ENCODE measurements at regions not wholly inside any gene's neighbourhood (a gene's known extent, or its start where the extent isn't known, plus 50 kb on each side); places are given as distances from the start of the nearest gene placed in this dataset.

GRCh38 chr13:104996022-104996421, 1539.4 kb downstream of the EFNB2 start:
- DNase-seq: no peak
- H3K4me3 ChIP-seq: no peak overlapping the region
- TF ChIP-seq, protein P1, sequence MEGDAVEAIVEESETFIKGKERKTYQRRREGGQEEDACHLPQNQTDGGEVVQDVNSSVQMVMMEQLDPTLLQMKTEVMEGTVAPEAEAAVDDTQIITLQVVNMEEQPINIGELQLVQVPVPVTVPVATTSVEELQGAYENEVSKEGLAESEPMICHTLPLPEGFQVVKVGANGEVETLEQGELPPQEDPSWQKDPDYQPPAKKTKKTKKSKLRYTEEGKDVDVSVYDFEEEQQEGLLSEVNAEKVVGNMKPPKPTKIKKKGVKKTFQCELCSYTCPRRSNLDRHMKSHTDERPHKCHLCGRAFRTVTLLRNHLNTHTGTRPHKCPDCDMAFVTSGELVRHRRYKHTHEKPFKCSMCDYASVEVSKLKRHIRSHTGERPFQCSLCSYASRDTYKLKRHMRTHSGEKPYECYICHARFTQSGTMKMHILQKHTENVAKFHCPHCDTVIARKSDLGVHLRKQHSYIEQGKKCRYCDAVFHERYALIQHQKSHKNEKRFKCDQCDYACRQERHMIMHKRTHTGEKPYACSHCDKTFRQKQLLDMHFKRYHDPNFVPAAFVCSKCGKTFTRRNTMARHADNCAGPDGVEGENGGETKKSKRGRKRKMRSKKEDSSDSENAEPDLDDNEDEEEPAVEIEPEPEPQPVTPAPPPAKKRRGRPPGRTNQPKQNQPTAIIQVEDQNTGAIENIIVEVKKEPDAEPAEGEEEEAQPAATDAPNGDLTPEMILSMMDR (IDR thresholded peaks at IDR 0.05; ENCODE audit: borderline replicate concordance): no peak
- H3K36me3 ChIP-seq: no peaks in the 10 kb centered on the region
- intact Hi-C loops (cut with micrococcal nuclease): no loop called here
- no peaks in the 10 kb centered on the region for H3K9me3 ChIP-seq (replicated peaks)
- no peaks in the 10 kb centered on the region for H3K4me1 ChIP-seq
- H3K27ac ChIP-seq (replicated peaks): no peak overlapping the region
- no peaks in the 10 kb centered on the region for H3K27me3 ChIP-seq (ENCODE audit: low read depth)

DNA sequence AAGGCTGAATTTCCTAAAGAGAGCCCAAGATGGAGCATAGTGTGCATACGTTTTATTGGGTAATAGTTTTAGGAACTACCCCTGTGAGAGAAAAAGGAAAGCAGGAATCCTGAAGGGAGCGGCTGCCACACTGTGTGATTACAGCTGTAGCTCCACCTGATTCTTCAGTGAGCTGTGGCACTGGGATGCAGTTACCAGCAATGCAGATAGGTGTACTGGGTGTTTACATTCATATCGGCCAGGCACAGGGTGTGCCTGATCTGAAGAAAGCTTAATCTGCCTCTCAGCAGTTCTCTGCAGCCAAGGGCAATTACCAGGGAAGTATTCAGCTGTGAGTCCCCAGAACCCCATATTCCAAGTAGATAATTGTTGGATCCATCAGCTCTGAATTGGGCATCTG, 1541.8 kb downstream of the EFNB2 start:
- DNase-seq: no peak
- Histone ChIP-seq H3K4me1 (no peaks in the 10 kb centered on the region), H3K36me3 (no peaks in the 10 kb centered on the region), H3K27ac (replicated peaks) (no peak overlapping the region), H3K9me3 (replicated peaks) (no peaks in the 10 kb centered on the region), H3K4me3 (no peak overlapping the region), H3K27me3 (ENCODE audit: low read depth) (no peaks in the 10 kb centered on the region)
- TF ChIP-seq, protein P1 (IDR thresholded peaks at IDR 0.05; ENCODE audit: borderline replicate concordance): no peak
- intact Hi-C loops (cut with micrococcal nuclease): no loop called here

- no peak for DNase-seq
- peaks cover 12% of the 10 kb centered on the region for H3K4me1 ChIP-seq
- H3K36me3 ChIP-seq: no peaks in the 10 kb centered on the region
- H3K27ac ChIP-seq (replicated peaks): no peak overlapping the region
- no peaks in the 10 kb centered on the region for H3K27me3 ChIP-seq (ENCODE audit: low read depth)
- intact Hi-C loops (cut with micrococcal nuclease): no loop called here
- TF ChIP-seq, protein P1 (IDR thresholded peaks at IDR 0.05; ENCODE audit: borderline replicate concordance): no peak
- no peak overlapping the region for H3K4me3 ChIP-seq
- H3K9me3 ChIP-seq (replicated peaks): no peaks in the 10 kb centered on the region
Observed at GRCh38 chr13:104987621-104988020, 1547.8 kb downstream of the EFNB2 start.

DNA sequence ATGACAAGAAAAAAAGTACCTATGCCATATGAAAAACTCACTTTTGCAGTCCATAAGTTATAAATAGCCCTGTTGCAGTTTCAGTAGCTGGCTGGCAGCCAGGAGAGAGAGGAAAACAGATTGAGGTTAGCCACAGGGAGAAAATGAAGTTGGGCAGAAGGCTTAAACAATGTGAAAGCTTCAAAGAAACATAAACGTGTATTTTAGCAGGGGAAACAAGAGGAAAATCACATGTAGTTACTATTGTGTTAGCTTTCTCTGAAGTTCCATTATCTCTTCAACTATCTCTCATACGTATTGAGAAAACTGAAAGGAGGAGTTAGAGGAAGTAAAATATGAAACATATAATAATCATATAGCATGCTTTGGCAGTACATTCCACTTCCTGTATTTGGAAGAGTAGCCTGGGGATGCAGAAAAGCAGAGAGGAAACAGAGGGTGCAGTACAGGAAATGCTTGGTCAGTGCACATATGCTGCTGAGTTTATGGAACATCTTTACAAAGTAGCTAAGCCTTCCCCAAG, 1551.1 kb downstream of the EFNB2 start:
- intact Hi-C loops (cut with micrococcal nuclease): no loop called here
- H3K4me3 ChIP-seq: no peak overlapping the region
- no peaks in the 10 kb centered on the region for H3K27me3 ChIP-seq (ENCODE audit: low read depth)
- no peaks in the 10 kb centered on the region for H3K36me3 ChIP-seq
- peak; percentile 49 for DNase-seq
- peak overlapping the region; percentile 15 for H3K27ac ChIP-seq (replicated peaks)
- TF ChIP-seq, protein P1 (IDR thresholded peaks at IDR 0.05; ENCODE audit: borderline replicate concordance): no peak
- H3K9me3 ChIP-seq (replicated peaks): no peaks in the 10 kb centered on the region
- peaks cover 12% of the 10 kb centered on the region for H3K4me1 ChIP-seq

- no peak for DNase-seq
- TF ChIP-seq, protein P1 (IDR thresholded peaks at IDR 0.05; ENCODE audit: borderline replicate concordance): no peak
Observed at GRCh38 chr13:104983601-104984000, 1551.9 kb downstream of the EFNB2 start.

More at GRCh38 chr13:104983601-104984000, 1551.9 kb downstream of the EFNB2 start:
- no peaks in the 10 kb centered on the region for H3K9me3 ChIP-seq (replicated peaks)
- H3K4me3 ChIP-seq: no peak overlapping the region
- H3K27me3 ChIP-seq (ENCODE audit: low read depth): no peaks in the 10 kb centered on the region
- H3K27ac ChIP-seq (replicated peaks): no peak overlapping the region
- intact Hi-C loops (cut with micrococcal nuclease): no loop called here
- H3K36me3 ChIP-seq: no peaks in the 10 kb centered on the region
- H3K4me1 ChIP-seq: peaks cover 12% of the 10 kb centered on the region
